GM12891 (cell line): ENCODE measurements at regions not wholly inside any gene's neighbourhood (a gene's known extent, or its start where the extent isn't known, plus 50 kb on each side); places are given as distances from the start of the nearest gene placed in this dataset.

ENCODE experiments used
- DNase-seq: peaks from one replicate; pipeline ENCODE4 v3.0.0; 2011; ENCODE audit warnings: low spot score; ENCODE audit not compliant: insufficient read length
- FAIRE-seq: peaks from 2 replicates; lab custom pipeline; 2011; peaks lifted over from hg19 to GRCh38; lab: Jason Lieb, UNC
- PAX5 ChIP-seq: IDR thresholded peaks from 2 replicates; pipeline ENCODE4 v1.6.1; 2011; ENCODE audit warnings: low read length, moderate library complexity, mild to moderate bottlenecking; ENCODE audit not compliant: insufficient read depth, severe bottlenecking
- POLR2A ChIP-seq: IDR thresholded peaks from 2 replicates; pipeline ENCODE4 v1.6.1; 2011; ENCODE audit warnings: low read depth, low read length, control low read depth
- POLR2AphosphoS5 ChIP-seq: IDR thresholded peaks from 2 replicates; pipeline ENCODE4 v1.6.1; 2011; ENCODE audit warnings: low read depth, low read length, control low read depth
- POU2F2 ChIP-seq: IDR thresholded peaks from 2 replicates; pipeline ENCODE4 v1.6.1; 2011; ENCODE audit warnings: low read depth, mild to moderate bottlenecking, control low read depth, low read length, moderate library complexity
- SPI1 ChIP-seq: IDR thresholded peaks from 2 replicates; pipeline ENCODE4 v1.6.1; 2011; ENCODE audit warnings: low read depth, low read length, control low read depth
- TAF1 ChIP-seq: IDR thresholded peaks from 2 replicates; pipeline ENCODE4 v1.6.1; 2011; ENCODE audit warnings: low read depth, low read length, control low read depth

DNA sequence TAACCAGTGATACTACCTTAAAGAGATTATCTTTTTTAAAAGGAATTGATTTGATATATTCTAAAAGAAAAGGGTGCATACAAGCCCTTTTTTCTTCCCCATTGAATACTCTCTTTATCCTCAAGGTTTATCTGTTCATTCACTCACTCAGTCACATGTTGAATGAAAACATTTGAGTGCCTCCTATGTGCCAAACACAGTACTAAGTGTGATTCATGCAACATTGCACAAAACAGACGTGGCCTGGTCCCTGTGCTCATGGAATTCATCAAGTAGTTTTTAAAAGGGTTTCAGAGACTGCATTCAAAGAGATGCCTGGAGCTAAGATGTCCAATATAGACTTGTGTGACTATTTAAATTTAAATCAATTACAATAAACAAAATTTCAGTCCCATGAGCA, 462.2 kb upstream of the MDFIC2 start:
- DNase-seq = no peak
- TF ChIP-seq POLR2A (no peak), SPI1 (no peak), TAF1 (no peak), POU2F2 (no peak), POLR2AphosphoS5 (no peak), PAX5 (no peak)
- no peak for FAIRE-seq

DNA sequence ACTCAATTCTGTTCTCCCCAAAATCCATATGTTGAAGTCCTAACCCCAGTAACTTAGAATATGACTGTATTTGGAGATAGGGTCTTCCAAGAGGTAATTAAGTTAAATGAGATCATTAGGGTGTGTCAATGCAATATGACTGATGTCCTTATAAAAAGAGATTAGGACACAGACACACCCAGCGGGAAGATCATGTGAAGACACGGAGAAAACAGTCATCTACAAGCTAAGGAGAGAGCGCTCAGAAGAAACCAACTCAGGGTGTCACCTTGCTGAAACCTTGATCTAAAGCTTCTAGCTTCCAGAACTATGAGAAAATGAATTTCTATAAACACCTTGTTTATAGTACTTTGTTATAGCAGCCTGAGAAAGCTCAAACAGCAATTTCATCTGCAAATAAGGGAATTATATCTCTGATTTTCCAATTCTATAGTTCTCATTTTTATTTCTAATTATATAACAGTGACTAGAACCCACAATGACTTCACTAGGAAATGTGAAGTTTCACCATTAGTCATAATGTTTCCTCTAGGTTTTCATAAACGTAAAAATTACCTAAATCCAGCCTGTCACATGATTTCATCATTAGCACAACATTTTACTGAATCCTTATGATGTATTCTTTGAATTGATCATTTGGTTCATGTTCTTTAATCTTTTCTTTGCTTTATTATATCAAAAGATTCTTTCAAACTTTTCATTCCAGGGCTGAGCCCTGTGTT, 459.1 kb upstream of the MDFIC2 start:
- no peak for DNase-seq

DNA sequence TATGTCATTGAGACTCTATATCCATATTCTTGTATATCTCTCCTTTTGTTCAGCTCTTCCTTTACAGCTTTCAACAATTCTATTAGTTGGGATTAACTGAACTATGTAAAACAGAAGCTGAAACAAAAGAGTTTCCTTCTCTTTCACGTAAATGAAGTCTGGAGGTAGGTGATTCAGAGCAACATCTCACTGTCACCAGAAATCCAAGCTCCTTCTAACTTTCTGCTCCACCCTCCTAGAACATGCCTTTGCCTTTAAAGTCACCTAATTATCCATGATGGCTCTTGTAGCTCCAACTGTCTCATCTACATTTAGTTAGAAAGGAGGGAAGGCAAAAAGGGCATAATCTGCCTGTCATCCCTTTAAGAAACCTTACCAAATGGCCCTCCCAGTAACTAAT, 458.2 kb upstream of the MDFIC2 start:
- DNase-seq (no peak), FAIRE-seq (no peak)
- no peak for TF ChIP-seq SPI1
- TF ChIP-seq POLR2AphosphoS5 = no peak
- TF ChIP-seq POU2F2 = no peak
- no peak for TF ChIP-seq PAX5
- no peak for TF ChIP-seq POLR2A
- TF ChIP-seq TAF1 = no peak

More for the DNA sequence above, 459.1 kb upstream of the MDFIC2 start:
- TF ChIP-seq POU2F2 (no peak), POLR2A (no peak), SPI1 (no peak), TAF1 (no peak), POLR2AphosphoS5 (no peak), PAX5 (no peak)
- no peak for FAIRE-seq

DNA sequence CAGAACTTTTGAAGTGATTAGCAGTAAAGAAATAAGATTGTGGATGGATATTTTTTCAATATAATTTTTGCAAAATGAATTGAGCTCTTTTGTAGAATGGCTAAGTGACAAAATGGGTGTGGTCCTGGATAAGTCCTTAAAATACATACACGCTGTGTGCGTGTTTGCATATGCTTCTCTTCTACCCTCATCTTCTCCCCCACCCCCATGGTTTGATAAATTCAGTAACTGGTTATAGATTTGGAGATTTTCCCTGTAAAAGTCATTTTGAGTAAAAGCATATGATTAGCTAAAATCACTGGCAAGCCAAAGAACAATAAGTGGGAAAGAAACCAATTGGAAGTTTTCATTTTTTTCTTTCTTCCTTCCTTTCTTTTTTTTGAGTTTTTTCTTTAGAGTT, 453.9 kb upstream of the MDFIC2 start:
- no peak for TF ChIP-seq POLR2A
- no peak for TF ChIP-seq SPI1
- no peak for TF ChIP-seq POU2F2
- no peak for TF ChIP-seq PAX5
- TF ChIP-seq POLR2AphosphoS5 = no peak
- TF ChIP-seq TAF1 = no peak
- DNase-seq (no peak), FAIRE-seq (no peak)

DNA sequence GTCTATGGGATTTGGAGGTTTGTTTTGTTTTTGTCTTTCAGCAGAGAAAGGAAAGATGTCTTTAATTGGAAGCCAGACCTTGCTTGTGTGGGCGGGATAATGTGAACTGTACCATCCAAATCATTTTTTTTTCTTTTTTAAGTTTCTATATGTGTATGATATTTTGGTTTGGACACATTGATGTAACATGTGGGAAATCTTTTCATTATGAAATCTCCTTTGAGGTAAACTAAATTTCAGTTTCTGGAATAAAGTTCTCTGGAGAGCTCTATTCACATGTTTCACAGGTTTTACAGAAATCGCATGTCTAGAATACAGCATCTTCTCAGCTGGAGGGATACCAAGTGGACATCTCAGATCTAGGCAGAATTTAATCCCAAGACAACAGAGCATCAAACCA, 451.5 kb upstream of the MDFIC2 start:
- TF ChIP-seq SPI1 = no peak
- no peak for TF ChIP-seq POU2F2
- FAIRE-seq (no peak), DNase-seq (no peak)

DNA sequence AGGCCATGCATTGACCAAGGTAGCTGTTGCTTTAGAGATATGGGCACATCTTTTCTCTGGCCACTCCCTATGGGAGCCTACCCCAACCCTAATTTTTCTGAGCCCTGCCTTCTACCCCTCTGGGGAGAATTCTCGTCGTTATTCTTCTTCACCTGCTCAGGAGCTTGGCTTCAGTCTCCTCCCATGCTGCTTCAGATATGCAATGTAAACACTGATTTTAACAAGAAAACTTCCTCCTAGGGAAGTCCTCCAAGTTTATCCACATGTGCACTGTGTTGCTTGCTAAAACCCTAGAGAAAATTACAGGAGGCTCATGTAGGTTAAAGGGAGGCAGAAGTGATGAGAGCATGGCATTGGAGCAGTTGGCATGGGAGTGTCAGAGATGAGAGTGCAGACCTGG, 445.2 kb upstream of the MDFIC2 start:
- FAIRE-seq = no peak
- DNase-seq = no peak
- TF ChIP-seq POLR2AphosphoS5 (no peak), SPI1 (no peak), TAF1 (no peak), POU2F2 (no peak), POLR2A (no peak), PAX5 (no peak)

DNA sequence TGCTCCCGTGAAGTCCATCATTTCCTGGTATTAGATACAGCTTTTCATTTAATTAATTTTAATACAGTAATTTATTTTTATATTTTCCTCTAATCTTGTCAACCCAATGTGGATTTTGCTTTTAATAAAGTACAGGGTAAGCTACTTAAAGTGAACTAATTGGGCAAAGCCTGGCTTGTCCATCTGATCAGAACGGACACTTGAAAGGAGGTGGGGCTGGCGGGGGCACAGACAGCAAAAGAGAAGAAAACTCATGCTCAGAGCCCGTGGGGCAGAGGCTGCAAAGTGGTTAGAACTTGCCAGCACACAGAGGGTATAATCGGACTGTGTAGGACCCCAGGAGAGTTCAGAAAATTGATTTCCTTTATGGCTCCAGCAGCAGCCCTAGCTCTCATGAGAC, 443.1 kb upstream of the MDFIC2 start:
- no peak for FAIRE-seq
- DNase-seq = no peak
- TF ChIP-seq POU2F2 (no peak), TAF1 (no peak), POLR2AphosphoS5 (no peak)

DNA sequence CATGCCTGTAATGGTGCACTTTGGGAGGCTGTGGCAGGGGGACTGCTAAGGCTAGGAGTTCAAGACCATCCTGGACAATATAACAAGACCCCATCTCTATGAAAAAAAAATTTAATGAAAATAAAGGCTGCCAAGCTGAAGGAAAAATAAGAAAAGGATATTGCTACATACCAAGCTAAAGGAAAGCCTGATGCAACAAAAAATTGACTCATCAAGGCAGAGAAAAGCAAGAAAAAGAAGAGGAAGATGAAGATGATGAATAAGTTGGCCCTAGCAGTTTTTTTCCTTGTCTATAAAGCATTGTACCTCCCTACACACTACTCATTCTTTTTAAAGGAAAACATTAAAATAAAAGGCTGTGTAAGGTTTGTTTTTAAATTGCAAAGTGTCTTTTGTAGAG, 441.9 kb upstream of the MDFIC2 start:
- DNase-seq (no peak), FAIRE-seq (no peak)
- TF ChIP-seq SPI1 (no peak), POLR2AphosphoS5 (no peak), POU2F2 (no peak), POLR2A (no peak), TAF1 (no peak), PAX5 (no peak)

DNA sequence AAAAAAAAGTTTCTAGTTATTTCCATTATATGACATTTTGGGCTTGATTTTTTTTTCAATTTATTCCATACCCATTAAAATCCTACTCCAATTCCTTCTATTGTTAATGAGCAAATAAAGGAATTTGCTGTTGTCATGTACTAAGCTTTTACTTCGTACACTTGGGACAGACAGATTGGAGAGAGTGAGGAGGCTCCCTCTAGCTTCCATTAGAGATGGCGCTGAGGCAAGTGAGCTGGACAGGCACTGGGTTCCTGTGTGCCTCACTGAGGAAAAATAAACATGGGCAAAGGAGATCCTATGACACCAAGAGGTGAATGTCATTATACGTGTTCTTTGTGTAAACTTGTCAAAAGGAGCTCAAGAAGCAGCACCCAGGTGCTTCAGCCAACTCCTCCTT, 441.1 kb upstream of the MDFIC2 start:
- no peak for DNase-seq
- TF ChIP-seq TAF1 (no peak), SPI1 (no peak), POU2F2 (no peak), POLR2AphosphoS5 (no peak), POLR2A (no peak), PAX5 (no peak)

DNA sequence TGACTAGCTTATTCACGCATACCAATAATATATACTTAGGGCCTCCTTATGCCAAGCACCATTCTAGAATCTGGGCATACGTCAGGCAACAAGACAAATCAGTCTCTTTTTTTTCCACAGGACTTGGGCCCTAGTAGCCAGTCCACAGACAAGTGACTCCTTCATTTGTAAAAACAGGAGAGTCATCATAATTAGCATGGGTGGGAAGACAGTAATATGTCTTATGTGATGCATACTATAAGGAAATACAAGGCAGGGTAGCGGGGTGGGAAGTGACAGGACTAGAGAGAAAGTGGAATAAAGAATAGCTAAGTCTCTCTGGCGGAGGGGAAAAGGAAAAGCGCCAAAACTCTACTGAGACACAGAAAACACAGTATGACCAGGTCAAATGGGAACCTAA, 439.6 kb upstream of the MDFIC2 start:
- no peak for TF ChIP-seq POU2F2
- TF ChIP-seq SPI1 = no peak
- no peak for TF ChIP-seq POLR2AphosphoS5
- TF ChIP-seq TAF1 = no peak
- FAIRE-seq (no peak), DNase-seq (no peak)

More for the DNA sequence above, 441.1 kb upstream of the MDFIC2 start:
- no peak for FAIRE-seq
